Endothelial cell of umbilical vein (primary cell): ENCODE measurements at regions not wholly inside any gene's neighbourhood (a gene's known extent, or its start where the extent isn't known, plus 50 kb on each side); places are given as distances from the start of the nearest gene placed in this dataset.

Source experiments
- BruUV-seq: library from RNA; stranded (reverse); fragments of 400-500 nt; replicated peaks from 2 replicates; lab custom pipeline; 2021; lab: Mats Ljungman, UMichigan
- CTCF ChIA-PET: fragments of 300-600, 350-600 bp; sonication (Branson Sonifier 250); formaldehyde crosslinking; loops from one replicate; lab custom pipeline; 2021; ENCODE audit warnings: antibody characterized with exemption, inconsistent platforms; lab: Charles Lee
- POLR2A ChIA-PET: fragments of 300-600, 350-600 bp; sonication (Branson Sonifier 250); formaldehyde crosslinking; loops from one replicate; lab custom pipeline; 2021; ENCODE audit warnings: antibody characterized with exemption, inconsistent platforms; lab: Charles Lee
- DNase-seq: peaks from one replicate; pipeline ENCODE4 v3.0.0-alpha.2; 2011; ENCODE audit warnings: low read depth, low spot score
- FAIRE-seq: peaks from 2 replicates; lab custom pipeline; 2011; peaks lifted over from hg19 to GRCh38; lab: Jason Lieb, UNC
- H2AFZ ChIP-seq: 2 replicates; pipeline ENCODE4 v1.6.0; 2012; ENCODE audit warnings: low read depth, low read length, control low read depth, inconsistent platforms
- H3K27ac ChIP-seq: 2 replicates; pipeline ENCODE4 v1.5.1; 2011; ENCODE audit warnings: low read depth, mild to moderate bottlenecking, control low read depth, low read length, moderate library complexity; ENCODE audit not compliant: insufficient read depth
- H3K27me3 ChIP-seq, 2 experiments: 2 replicates each; pipeline versions ENCODE4 v1.6.0 to v1.6.1; 2011; ENCODE audit warnings: low read length in 2 of 2, mixed read lengths in 1 of 2; ENCODE audit not compliant: control insufficient read depth in 2 of 2, insufficient read depth in 2 of 2
- H3K36me3 ChIP-seq, 2 experiments: 2 replicates in 1 of 2; 3 replicates in 1 of 2; pipeline ENCODE4 v1.5.1; 2011; ENCODE audit warnings: low read length in 2 of 2, mild to moderate bottlenecking in 1 of 2, moderate library complexity in 1 of 2; ENCODE audit not compliant: control insufficient read depth in 2 of 2, insufficient read depth in 2 of 2; ENCODE audit errors: extremely low read depth in 1 of 2
- H3K4me1 ChIP-seq: 3 replicates; pipeline ENCODE4 v1.5.1; 2011; ENCODE audit warnings: mild to moderate bottlenecking, low read length; ENCODE audit not compliant: control insufficient read depth, insufficient read depth; ENCODE audit errors: extremely low read depth
- H3K4me2 ChIP-seq: 2 replicates; pipeline ENCODE4 v1.6.1; 2011; ENCODE audit warnings: low read length, control low read depth, mixed read lengths; ENCODE audit not compliant: insufficient read depth
- H3K4me3 ChIP-seq, 3 experiments: fragments of 200-600 bp in 1 of 3; sonication (generic), shearing (Covaris generic) in 1 of 3; replicated peaks in 1 of 3; 2 replicates each; pipeline ENCODE4 v1.5.1; 2011 to 2016; ENCODE audit warnings: control low read depth in 3 of 3, low read length in 3 of 3, mild to moderate bottlenecking in 2 of 3, inconsistent platforms in 1 of 3, low read depth in 1 of 3, moderate library complexity in 1 of 3; ENCODE audit not compliant: insufficient read depth in 1 of 3
- H3K79me2 ChIP-seq: 2 replicates; pipeline ENCODE4 v1.6.0; 2012; ENCODE audit warnings: low read length, inconsistent platforms; ENCODE audit not compliant: control insufficient read depth, insufficient read depth
- H3K9ac ChIP-seq: replicated peaks from 2 replicates; pipeline ENCODE3; 2011; ENCODE audit warnings: low read length, control low read depth; ENCODE audit not compliant: insufficient read depth; ENCODE audit errors: extremely low read depth
- H3K9me1 ChIP-seq: replicated peaks from 3 replicates; pipeline ENCODE4 v1.6.0; 2011; ENCODE audit warnings: mild to moderate bottlenecking, low read length; ENCODE audit not compliant: control insufficient read depth, insufficient read depth; ENCODE audit errors: extremely low read depth
- H3K9me3 ChIP-seq: replicated peaks from 2 replicates; pipeline ENCODE4 v1.5.1; 2012; ENCODE audit warnings: low read length, inconsistent platforms; ENCODE audit not compliant: control insufficient read depth, insufficient read depth
- H4K20me1 ChIP-seq: replicated peaks from 2 replicates; pipeline ENCODE3; 2011; ENCODE audit warnings: mild to moderate bottlenecking, low read length; ENCODE audit not compliant: control insufficient read depth, insufficient read depth; ENCODE audit errors: extremely low read depth
- CTCF ChIP-seq, 2 donors: IDR thresholded peaks; 1 replicate in 1 of 2; 2 replicates in 1 of 2; pipeline ENCODE4 v1.5.1; 2011; ENCODE audit warnings: low read length in 2 of 2, mild to moderate bottlenecking in 2 of 2, moderate library complexity in 2 of 2, control low read depth in 1 of 2, inconsistent platforms in 1 of 2, low read depth in 1 of 2; ENCODE audit not compliant: insufficient read depth in 1 of 2; ENCODE audit errors: extremely low read depth in 1 of 2
- EZH2 ChIP-seq: IDR thresholded peaks from 2 replicates; pipeline ENCODE4 v1.6.1; 2012; ENCODE audit warnings: borderline replicate concordance, low read depth, mild to moderate bottlenecking, moderate library complexity, low read length, inconsistent platforms; ENCODE audit not compliant: severe bottlenecking
- FOS ChIP-seq: IDR thresholded peaks from 2 replicates; pipeline ENCODE4 v1.6.1; 2011; ENCODE audit warnings: mild to moderate bottlenecking, low read length, moderate library complexity, borderline replicate concordance; ENCODE audit not compliant: insufficient read depth
- GATA2 ChIP-seq: IDR thresholded peaks from 2 replicates; pipeline ENCODE4 v1.7.0; 2011; ENCODE audit warnings: low read depth, mild to moderate bottlenecking, moderate library complexity, mixed read lengths, low read length; ENCODE audit not compliant: insufficient read length, insufficient read depth
- JUN ChIP-seq: IDR thresholded peaks from 2 replicates; pipeline ENCODE4 v1.6.1; 2011; ENCODE audit warnings: borderline replicate concordance, low read depth; ENCODE audit not compliant: insufficient read length, insufficient read depth
- MYC ChIP-seq: IDR thresholded peaks from one replicate; pipeline ENCODE4 v1.6.1; 2011; ENCODE audit warnings: mild to moderate bottlenecking, low read depth, low read length
- POLR2A ChIP-seq: IDR thresholded peaks from 2 replicates; pipeline ENCODE4 v1.6.1; 2012; ENCODE audit warnings: low read depth, mild to moderate bottlenecking, control low read depth, low read length
- POLR2AphosphoS5 ChIP-seq: IDR thresholded peaks from 2 replicates; pipeline ENCODE4 v1.6.1; 2012; ENCODE audit warnings: low read depth, mild to moderate bottlenecking, control low read depth, low read length, moderate library complexity; ENCODE audit not compliant: insufficient read depth
- dilution Hi-C: fragments of 300-500 bp; cut with MboI; formaldehyde crosslinking; loops from one replicate; pipeline ENCODE4 v1.15.0; 2019; ENCODE audit warnings: low sequenced_read_pairs; ENCODE audit not compliant: extremely low pct_ligation_motif_present
- intact Hi-C: fragments of 100-400 bp; cut with micrococcal nuclease; formaldehyde crosslinking; loops from one replicate; pipeline ENCODE4 v1.10.0; 2022
- TF ChIP-seq, protein P1 (sequence below): IDR thresholded peaks from 2 replicates; pipeline ENCODE4 v1.6.1; 2011; ENCODE audit not compliant: insufficient read depth, insufficient read length

DNA sequence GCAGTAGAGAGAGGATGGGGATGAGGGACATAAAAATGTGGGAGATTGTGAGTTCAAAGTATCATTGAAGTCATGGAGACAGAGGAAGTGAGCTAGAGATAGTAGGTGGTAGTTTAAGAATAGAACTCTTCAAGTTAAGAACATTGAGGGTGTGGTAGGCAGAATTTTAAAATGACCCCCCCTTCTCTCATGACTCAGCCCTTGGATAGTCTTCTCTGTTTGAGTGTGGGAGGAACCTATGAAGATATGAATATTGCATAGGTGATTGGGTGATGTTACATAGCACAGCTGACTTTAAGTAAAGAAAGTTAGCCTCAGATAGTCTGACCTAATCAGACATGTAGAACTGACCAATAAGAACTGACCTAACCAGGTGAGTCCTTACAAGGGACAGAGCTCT is 418.6 kb downstream of the FOXO1 start:
- intact Hi-C loops (no loop called here), dilution Hi-C loops (no loop called here)
- Histone ChIP-seq H3K27ac (no peak overlapping the region), H3K4me2 (no peak overlapping the region), H3K79me2 (no peaks in the 10 kb centered on the region), H3K9me3 (no peaks in the 10 kb centered on the region), H3K9ac (no peak overlapping the region), H3K9me1 (no peaks in the 10 kb centered on the region), H3K36me3 (no peaks in the 10 kb centered on the region), H4K20me1 (no peaks in the 10 kb centered on the region), H2AFZ (no peak overlapping the region), H3K27me3 (no peaks in the 10 kb centered on the region), H3K4me1 (peaks cover 7% of the 10 kb centered on the region), H3K4me3 (no peak overlapping the region)
- ChIA-PET CTCF (no interaction called here), POLR2A (no interaction called here)
- FAIRE-seq = no peak
- no peak for DNase-seq
- TF ChIP-seq JUN = no peak
- no peak for TF ChIP-seq POLR2AphosphoS5
- TF ChIP-seq MYC = no peak
- TF ChIP-seq, protein P1, sequence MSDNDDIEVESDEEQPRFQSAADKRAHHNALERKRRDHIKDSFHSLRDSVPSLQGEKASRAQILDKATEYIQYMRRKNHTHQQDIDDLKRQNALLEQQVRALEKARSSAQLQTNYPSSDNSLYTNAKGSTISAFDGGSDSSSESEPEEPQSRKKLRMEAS = no peak
- no peak for TF ChIP-seq FOS
- TF ChIP-seq POLR2A = no peak
- TF ChIP-seq GATA2 = no peak
- no peak for TF ChIP-seq EZH2
- TF ChIP-seq CTCF (IDR thresholded peaks at IDR 0.05; ENCODE audit: extremely low read depth in 1 of 2, insufficient read depth in 1 of 2, low read depth in 1 of 2, low read length in 2 of 2) = no peak
- no TSS peak for BruUV-seq
